Pulmonary artery endothelial cell (primary cell): ENCODE measurements at regions not wholly inside any gene's neighbourhood (a gene's known extent, or its start where the extent isn't known, plus 50 kb on each side); places are given as distances from the start of the nearest gene placed in this dataset.

Source experiments
- DNase-seq: peaks from one replicate; pipeline ENCODE4 v3.0.0-alpha.2; 2011; ENCODE audit warnings: low read depth, low spot score

GRCh38 chrX:131703646-131704045, 159.8 kb downstream of the OR13H1 start:
- no peak for DNase-seq

GRCh38 chrX:131704136-131704695, 160.3 kb downstream of the OR13H1 start:
- DNase-seq: peak; percentile 57

- DNase-seq: no peak
These were observed 165.7 kb downstream of the OR13H1 start for GRCh38 chrX:131709553-131709952.

GRCh38 chrX:131711478-131711867, 167.6 kb downstream of the OR13H1 start:
- no peak for DNase-seq

GRCh38 chrX:131723646-131724045, 179.8 kb downstream of the OR13H1 start:
- DNase-seq: no peak

GRCh38 chrX:131724292-131724691, 180.4 kb downstream of the OR13H1 start:
- DNase-seq: no peak

- DNase-seq: no peak
These were observed 181.3 kb downstream of the OR13H1 start for GRCh38 chrX:131725001-131725654.

GRCh38 chrX:131727778-131728177, 183.9 kb downstream of the OR13H1 start:
- DNase-seq: no peak

GRCh38 chrX:131728295-131729145, 184.6 kb downstream of the OR13H1 start:
- no peak for DNase-seq

GRCh38 chrX:131729295-131729694, 185.4 kb downstream of the OR13H1 start:
- DNase-seq: peak; percentile 71

GRCh38 chrX:131734621-131735020, 190.7 kb downstream of the OR13H1 start:
- no peak for DNase-seq

- DNase-seq: no peak
These were observed 191.3 kb downstream of the OR13H1 start for GRCh38 chrX:131735127-131735526.

GRCh38 chrX:131739823-131740222, 195.9 kb downstream of the OR13H1 start:
- DNase-seq: no peak

GRCh38 chrX:131741103-131741581, 197.3 kb downstream of the OR13H1 start:
- DNase-seq: peak; percentile 63

GRCh38 chrX:131745942-131746489, 202.1 kb downstream of the OR13H1 start:
- no peak for DNase-seq

- DNase-seq: peak; percentile 57
These were observed 202.7 kb downstream of the OR13H1 start for GRCh38 chrX:131746491-131746968.

- peak; percentile 78 for DNase-seq
These were observed 203.3 kb downstream of the OR13H1 start for GRCh38 chrX:131747173-131747572.

- DNase-seq: peak; percentile 56
These were observed 208.8 kb downstream of the OR13H1 start for GRCh38 chrX:131752493-131753198.

- DNase-seq: peak; percentile 45
These were observed 218.9 kb downstream of the OR13H1 start for GRCh38 chrX:131762802-131763234.

- peak; percentile 72 for DNase-seq
These were observed 219.8 kb downstream of the OR13H1 start for GRCh38 chrX:131763674-131764073.

- no peak for DNase-seq
These were observed 220.3 kb downstream of the OR13H1 start for GRCh38 chrX:131764216-131764615.
